GM19023 (cell line): ENCODE measurements at regions not wholly inside any gene's neighbourhood (a gene's known extent, or its start where the extent isn't known, plus 50 kb on each side); places are given as distances from the start of the nearest gene placed in this dataset.
A peak's percentile ranks its signal among the peaks of the same experiment; 100 is the strongest.
"Not testable (repeated sequence)": the region's sequence is repeated elsewhere in the genome, so short reads cannot be mapped to it uniquely, and the experiment has no call there.

ENCODE experiments used
- ATAC-seq: cut with Tn5 transposase; IDR thresholded peaks from one replicate; pipeline ENCODE4 v1.9.1; 2021; ENCODE audit warnings: mild to moderate bottlenecking, moderate library complexity; ENCODE audit not compliant: unreplicated experiment

- no peak for ATAC-seq
Observed at GRCh38 chr7:153185936-153186335, 426.4 kb downstream of the ACTR3B start.

GRCh38 chr7:153188161-153188560 lies 428.6 kb downstream of the ACTR3B start:
- ATAC-seq, result no peak

- ATAC-seq, result no peak
Observed at GRCh38 chr7:153188630-153189029, 429.1 kb downstream of the ACTR3B start.

- ATAC-seq, result peak; percentile 72
Observed at GRCh38 chr7:153190452-153190851, 430.9 kb downstream of the ACTR3B start.

GRCh38 chr7:153190986-153191385 lies 431.4 kb downstream of the ACTR3B start:
- ATAC-seq, result no peak

- no peak for ATAC-seq
Observed at GRCh38 chr7:153193144-153193595, 433.6 kb downstream of the ACTR3B start.

GRCh38 chr7:153217032-153217431 lies 457.5 kb downstream of the ACTR3B start:
- no peak for ATAC-seq

GRCh38 chr7:153224890-153225289 lies 465.3 kb downstream of the ACTR3B start:
- ATAC-seq, result no peak

GRCh38 chr7:153245136-153245535 lies 485.6 kb downstream of the ACTR3B start:
- not testable (repeated sequence) for ATAC-seq

- no peak for ATAC-seq
Observed at GRCh38 chr7:153245809-153246208, 486.3 kb downstream of the ACTR3B start.

GRCh38 chr7:153247926-153248325 lies 488.4 kb downstream of the ACTR3B start:
- ATAC-seq, result no peak

GRCh38 chr7:153258686-153259085 lies 499.1 kb downstream of the ACTR3B start:
- ATAC-seq, result no peak

- no peak for ATAC-seq
Observed at GRCh38 chr7:153276394-153276793, 516.8 kb downstream of the ACTR3B start.

- no peak for ATAC-seq
Observed at GRCh38 chr7:153286763-153287162, 527.2 kb downstream of the ACTR3B start.

- ATAC-seq, result no peak
Observed at GRCh38 chr7:153290066-153290465, 530.5 kb downstream of the ACTR3B start.

- no peak for ATAC-seq
Observed at GRCh38 chr7:153297141-153297540, 537.6 kb downstream of the ACTR3B start.

- ATAC-seq, result no peak
Observed at GRCh38 chr7:153301936-153302335, 542.4 kb downstream of the ACTR3B start.

- no peak for ATAC-seq
Observed at GRCh38 chr7:153320005-153320404, 560.5 kb downstream of the ACTR3B start.

GRCh38 chr7:153320681-153321080 lies 561.1 kb downstream of the ACTR3B start:
- ATAC-seq, result no peak

GRCh38 chr7:153322991-153323390 lies 563.4 kb downstream of the ACTR3B start:
- ATAC-seq, result no peak

GRCh38 chr7:153324094-153324493 lies 564.5 kb downstream of the ACTR3B start:
- ATAC-seq, result no peak

- ATAC-seq, result no peak
Observed at GRCh38 chr7:153327683-153328082, 568.1 kb downstream of the ACTR3B start.

- no peak for ATAC-seq
Observed at GRCh38 chr7:153331427-153331826, 571.9 kb downstream of the ACTR3B start.

- ATAC-seq, result no peak
Observed at GRCh38 chr7:153354071-153354470, 594.5 kb downstream of the ACTR3B start.
